ENCODE measurements at regions not wholly inside any gene's neighbourhood (a gene's known extent, or its start where the extent isn't known, plus 50 kb on each side); places are given as distances from the start of the nearest gene placed in this dataset.

- TF ChIP-seq, protein P1, sequence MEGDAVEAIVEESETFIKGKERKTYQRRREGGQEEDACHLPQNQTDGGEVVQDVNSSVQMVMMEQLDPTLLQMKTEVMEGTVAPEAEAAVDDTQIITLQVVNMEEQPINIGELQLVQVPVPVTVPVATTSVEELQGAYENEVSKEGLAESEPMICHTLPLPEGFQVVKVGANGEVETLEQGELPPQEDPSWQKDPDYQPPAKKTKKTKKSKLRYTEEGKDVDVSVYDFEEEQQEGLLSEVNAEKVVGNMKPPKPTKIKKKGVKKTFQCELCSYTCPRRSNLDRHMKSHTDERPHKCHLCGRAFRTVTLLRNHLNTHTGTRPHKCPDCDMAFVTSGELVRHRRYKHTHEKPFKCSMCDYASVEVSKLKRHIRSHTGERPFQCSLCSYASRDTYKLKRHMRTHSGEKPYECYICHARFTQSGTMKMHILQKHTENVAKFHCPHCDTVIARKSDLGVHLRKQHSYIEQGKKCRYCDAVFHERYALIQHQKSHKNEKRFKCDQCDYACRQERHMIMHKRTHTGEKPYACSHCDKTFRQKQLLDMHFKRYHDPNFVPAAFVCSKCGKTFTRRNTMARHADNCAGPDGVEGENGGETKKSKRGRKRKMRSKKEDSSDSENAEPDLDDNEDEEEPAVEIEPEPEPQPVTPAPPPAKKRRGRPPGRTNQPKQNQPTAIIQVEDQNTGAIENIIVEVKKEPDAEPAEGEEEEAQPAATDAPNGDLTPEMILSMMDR (IDR thresholded peaks at IDR 0.05), result no peak
- TF ChIP-seq POLR2A (IDR thresholded peaks at IDR 0.05), result no peak
These were observed 77.6 kb upstream of the NID2 start for GRCh38 chr14:52146504-52146903.

Measured in adrenal gland (tissue), 5 donors.